Hepatic stellate cell (primary cell): ENCODE measurements at regions not wholly inside any gene's neighbourhood (a gene's known extent, or its start where the extent isn't known, plus 50 kb on each side); places are given as distances from the start of the nearest gene placed in this dataset.

ENCODE experiments used
- DNase-seq: peaks from one replicate; pipeline ENCODE4 v3.0.0; 2011; ENCODE audit warnings: low spot score

- DNase-seq: no peak
These were observed 568.8 kb upstream of the ZEB2 start for GRCh38 chr2:145088756-145089155.

GRCh38 chr2:145086910-145087309 is 567.0 kb upstream of the ZEB2 start:
- DNase-seq: no peak

- DNase-seq: no peak
These were observed 565.7 kb upstream of the ZEB2 start for GRCh38 chr2:145085612-145086011.

- no peak for DNase-seq
These were observed 560.5 kb upstream of the ZEB2 start for GRCh38 chr2:145080426-145080825.

- DNase-seq: no peak
These were observed 559.7 kb upstream of the ZEB2 start for GRCh38 chr2:145079641-145080040.

- DNase-seq: no peak
These were observed 559.0 kb upstream of the ZEB2 start for GRCh38 chr2:145078923-145079322.

- no peak for DNase-seq
These were observed 556.2 kb upstream of the ZEB2 start for GRCh38 chr2:145076085-145076484.

- DNase-seq: no peak
These were observed 555.6 kb upstream of the ZEB2 start for GRCh38 chr2:145075454-145076062.

- DNase-seq: no peak
These were observed 550.8 kb upstream of the ZEB2 start for GRCh38 chr2:145070703-145071102.

- DNase-seq: no peak
These were observed 548.6 kb upstream of the ZEB2 start for GRCh38 chr2:145068509-145068908.

GRCh38 chr2:145067549-145068030 is 547.7 kb upstream of the ZEB2 start:
- DNase-seq: no peak

- no peak for DNase-seq
These were observed 547.1 kb upstream of the ZEB2 start for GRCh38 chr2:145066856-145067548.

GRCh38 chr2:145066151-145066661 is 546.3 kb upstream of the ZEB2 start:
- no peak for DNase-seq

GRCh38 chr2:145065342-145065741 is 545.4 kb upstream of the ZEB2 start:
- DNase-seq: no peak

- no peak for DNase-seq
These were observed 544.6 kb upstream of the ZEB2 start for GRCh38 chr2:145064511-145064910.

- no peak for DNase-seq
These were observed 541.0 kb upstream of the ZEB2 start for GRCh38 chr2:145060876-145061275.

GRCh38 chr2:145059914-145060313 is 540.0 kb upstream of the ZEB2 start:
- no peak for DNase-seq

GRCh38 chr2:145059343-145059742 is 539.4 kb upstream of the ZEB2 start:
- DNase-seq: no peak

- no peak for DNase-seq
These were observed 538.5 kb upstream of the ZEB2 start for GRCh38 chr2:145058457-145058856.

- DNase-seq: no peak
These were observed 535.7 kb upstream of the ZEB2 start for GRCh38 chr2:145055651-145056050.

- no peak for DNase-seq
These were observed 530.2 kb upstream of the ZEB2 start for GRCh38 chr2:145050134-145050533.

- DNase-seq: no peak
These were observed 529.6 kb upstream of the ZEB2 start for GRCh38 chr2:145049475-145049874.

- no peak for DNase-seq
These were observed 527.6 kb upstream of the ZEB2 start for GRCh38 chr2:145047554-145047953.

GRCh38 chr2:145044491-145044890 is 524.6 kb upstream of the ZEB2 start:
- no peak for DNase-seq
